Esophagus muscularis mucosa (tissue), 4 donors: ENCODE measurements at regions not wholly inside any gene's neighbourhood (a gene's known extent, or its start where the extent isn't known, plus 50 kb on each side); places are given as distances from the start of the nearest gene placed in this dataset.
"Not testable (repeated sequence)": the region's sequence is repeated elsewhere in the genome, so short reads cannot be mapped to it uniquely, and the experiment has no call there.

Source experiments
- DNase-seq: peaks from one replicate; pipeline ENCODE4 v3.0.0-alpha.2; 2017; ENCODE audit errors: extremely low spot score
- H3K27ac ChIP-seq, 4 donors: fragments of 200-600 bp; sonication (generic); replicated peaks in 1 of 4; 1 replicate in 3 of 4; 2 replicates in 1 of 4; pipeline ENCODE4 v1.5.1; 2016 to 2019; ENCODE audit warnings: mild to moderate bottlenecking in 1 of 4
- H3K27me3 ChIP-seq, 4 donors: fragments of 200-600 bp; sonication (generic); one replicate each; pipeline versions ENCODE4 v1.5.1 to v1.6.0; 2016 to 2019
- H3K36me3 ChIP-seq, 4 donors: fragments of 200-600 bp; sonication (generic); one replicate each; pipeline ENCODE4 v1.5.1; 2016 to 2019
- H3K4me1 ChIP-seq, 4 donors: fragments of 200-600 bp; sonication (generic); one replicate each; pipeline ENCODE4 v1.5.1; 2016 to 2019
- H3K4me3 ChIP-seq, 4 donors: fragments of 200-600 bp; sonication (generic); 1 replicate in 2 of 4; 2 replicates in 2 of 4; pipeline ENCODE4 v1.5.1; 2016 to 2019; ENCODE audit warnings: mild to moderate bottlenecking in 4 of 4, moderate library complexity in 1 of 4
- H3K9me3 ChIP-seq, 4 donors: fragments of 200-600 bp; sonication (generic); 1 replicate in 3 of 4; 2 replicates in 1 of 4; pipeline ENCODE4 v1.5.1; 2016 to 2019
- CTCF ChIP-seq, 3 experiments: fragments of 200-600 bp in 2 of 3; fragments of 450-650 bp in 1 of 3; sonication (generic) in 2 of 3; IDR thresholded peaks; one replicate each; pipeline ENCODE4 v1.5.1; 2017 to 2019; ENCODE audit warnings: antibody characterized with exemption in 3 of 3, mild to moderate bottlenecking in 2 of 3, moderate library complexity in 1 of 3
- EP300 ChIP-seq: sonication (generic); formaldehyde crosslinking; IDR thresholded peaks from one replicate; pipeline ENCODE4 v1.6.1; 2017; ENCODE audit warnings: antibody characterized with exemption
- POLR2A ChIP-seq: fragments of 450-650 bp; IDR thresholded peaks from one replicate; pipeline ENCODE4 v1.6.1; 2017; ENCODE audit warnings: antibody characterized with exemption, moderate library complexity, mild to moderate bottlenecking, low read depth
- POLR2AphosphoS5 ChIP-seq, 2 donors: sonication (generic); formaldehyde crosslinking; IDR thresholded peaks; one replicate each; pipeline ENCODE4 v1.6.1; 2017; ENCODE audit warnings: antibody characterized with exemption in 2 of 2
- WGBS: methylation state at CpG from one replicate; pipeline ENCODE4 v1.1.5; 2018; 5-methylcytosine and 5-hydroxymethylcytosine counted together
- intact Hi-C: fragments of 100-400 bp; cut with DNase I; formaldehyde crosslinking; loops from one replicate; pipeline ENCODE4 v1.15.1; 2023

GRCh38 chr2:64809216-64809615 is 155.5 kb upstream of the SERTAD2 start:
- H3K27ac ChIP-seq, result no peak overlapping the region
- intact Hi-C loops, result no loop called here
- peaks cover 0 to 11% (median 4%) of the 10 kb centered on the region in 4 donors for H3K4me1 ChIP-seq
- TF ChIP-seq CTCF (IDR thresholded peaks at IDR 0.05) (no peak), EP300 (no peak), POLR2AphosphoS5 (IDR thresholded peaks at IDR 0.05) (no peak), POLR2A (no peak)
- no peaks in the 10 kb centered on the region for H3K9me3 ChIP-seq
- H3K36me3 ChIP-seq, result no peaks in the 10 kb centered on the region
- no peaks in the 10 kb centered on the region for H3K27me3 ChIP-seq
- no peak for DNase-seq
- H3K4me3 ChIP-seq, result no peak overlapping the region
- 74% methylated on average over 1 of the region's 1 CpG for WGBS

GRCh38 chr2:64812285-64812684 is 158.6 kb upstream of the SERTAD2 start:
- TF ChIP-seq POLR2A (no peak), EP300 (no peak), POLR2AphosphoS5 (IDR thresholded peaks at IDR 0.05) (no peak), CTCF (IDR thresholded peaks at IDR 0.05) (no peak)
- 72% methylated on average over 4 of the region's 4 CpGs for WGBS
- Histone ChIP-seq H3K9me3 (no peaks in the 10 kb centered on the region), H3K27ac (no peak overlapping the region), H3K4me3 (no peak overlapping the region), H3K4me1 (peaks cover 0 to 11% (median 4%) of the 10 kb centered on the region in 4 donors), H3K36me3 (no peaks in the 10 kb centered on the region), H3K27me3 (no peaks in the 10 kb centered on the region)
- intact Hi-C loops, result no loop called here
- DNase-seq, result no peak

GRCh38 chr2:64814007-64814406 is 160.3 kb upstream of the SERTAD2 start:
- Histone ChIP-seq H3K4me3 (peak overlapping the region in 3 of 4 donors; percentile 9 to 14 (median 13)), H3K27me3 (no peaks in the 10 kb centered on the region), H3K27ac (no peak overlapping the region), H3K4me1 (peaks cover 0 to 11% (median 4%) of the 10 kb centered on the region in 4 donors), H3K9me3 (no peaks in the 10 kb centered on the region), H3K36me3 (no peaks in the 10 kb centered on the region)
- intact Hi-C loops, result no loop called here
- 92% methylated on average over 5 of the region's 5 CpGs for WGBS
- no peak for DNase-seq
- TF ChIP-seq POLR2A (no peak), EP300 (no peak), CTCF (IDR thresholded peaks at IDR 0.05) (no peak), POLR2AphosphoS5 (IDR thresholded peaks at IDR 0.05) (no peak)

GRCh38 chr2:64816526-64816925 is 162.8 kb upstream of the SERTAD2 start:
- H3K36me3 ChIP-seq, H3K27me3 ChIP-seq, intact Hi-C loops, H3K27ac ChIP-seq, DNase-seq, H3K4me3 ChIP-seq, H3K9me3 ChIP-seq: not testable (repeated sequence)
- 95% methylated on average over 8 of the region's 8 CpGs for WGBS
- H3K4me1 ChIP-seq, result peaks cover 0 to 11% (median 4%) of the 10 kb centered on the region in 4 donors

- 100% methylated on average over 1 of the region's 4 CpGs for WGBS
- Histone ChIP-seq H3K36me3 (no peaks in the 10 kb centered on the region), H3K4me1 (peaks cover 0 to 11% (median 4%) of the 10 kb centered on the region in 4 donors), H3K27me3 (no peaks in the 10 kb centered on the region), H3K4me3 (no peak overlapping the region), H3K9me3 (no peaks in the 10 kb centered on the region), H3K27ac (no peak overlapping the region)
- intact Hi-C loops, result no loop called here
- no peak for TF ChIP-seq POLR2AphosphoS5 (IDR thresholded peaks at IDR 0.05)
- TF ChIP-seq EP300, result no peak
- TF ChIP-seq POLR2A, result no peak
- TF ChIP-seq CTCF (IDR thresholded peaks at IDR 0.05), result no peak
- no peak for DNase-seq
Measured at GRCh38 chr2:64817453-64817852, 163.7 kb upstream of the SERTAD2 start.
